Immature natural killer cell (primary cell): ENCODE measurements at regions not wholly inside any gene's neighbourhood (a gene's known extent, or its start where the extent isn't known, plus 50 kb on each side); places are given as distances from the start of the nearest gene placed in this dataset.
"Not testable (repeated sequence)": the region's sequence is repeated elsewhere in the genome, so short reads cannot be mapped to it uniquely, and the experiment has no call there.

ENCODE experiments used
- DNase-seq, 3 donors: peaks; one replicate each; pipeline ENCODE4 v3.0.0; 2022; ENCODE audit warnings: mixed read lengths in 1 of 3
- H3K27ac Mint-ChIP-seq, 6 donors: one replicate each; pipeline ENCODE4 v1.8.0; 2020; ENCODE audit warnings: mixed read lengths in 6 of 6, mild to moderate bottlenecking in 5 of 6, inconsistent platforms in 4 of 6, moderate library complexity in 3 of 6
- H3K27me3 Mint-ChIP-seq, 3 donors: one replicate each; pipeline ENCODE4 v1.8.0; 2020 to 2021; ENCODE audit warnings: low read depth in 3 of 3, mild to moderate bottlenecking in 3 of 3, mixed read lengths in 3 of 3, moderate library complexity in 3 of 3, inconsistent platforms in 1 of 3
- H3K36me3 Mint-ChIP-seq, 3 donors: one replicate each; pipeline ENCODE4 v1.8.0; 2020; ENCODE audit warnings: mixed read lengths in 3 of 3, inconsistent platforms in 2 of 3, mild to moderate bottlenecking in 2 of 3
- H3K4me1 Mint-ChIP-seq, 2 donors: one replicate each; pipeline ENCODE4 v1.8.0; 2020; ENCODE audit warnings: inconsistent platforms in 2 of 2, mild to moderate bottlenecking in 2 of 2, mixed read lengths in 2 of 2, moderate library complexity in 1 of 2
- H3K4me3 Mint-ChIP-seq, 5 donors: one replicate each; pipeline ENCODE4 v1.8.0; 2020; ENCODE audit warnings: mild to moderate bottlenecking in 5 of 5, mixed read lengths in 5 of 5, inconsistent platforms in 3 of 5, moderate library complexity in 3 of 5
- H3K9me3 Mint-ChIP-seq, 6 donors: one replicate each; pipeline ENCODE4 v1.8.0; 2020; ENCODE audit warnings: mild to moderate bottlenecking in 6 of 6, mixed read lengths in 6 of 6, inconsistent platforms in 4 of 6, moderate library complexity in 3 of 6

- peak overlapping the region; percentile 15 to 80 (median 44) for H3K27ac Mint-ChIP-seq
- peak; percentile 8 to 15 (median 9) for DNase-seq
- peaks cover 32 to 46% of the 10 kb centered on the region in 2 donors for H3K4me1 Mint-ChIP-seq
- peak overlapping the region; percentile 13 to 60 (median 40) for H3K4me3 Mint-ChIP-seq
- H3K27me3 Mint-ChIP-seq = peaks cover 1 to 5% (median 4%) of the 10 kb centered on the region in 3 donors
- H3K36me3 Mint-ChIP-seq = no peaks in the 10 kb centered on the region
- H3K9me3 Mint-ChIP-seq = no peaks in the 10 kb centered on the region
These were observed 203.2 kb downstream of the RHOU start for GRCh38 chr1:228938537-228938901.

- H3K9me3 Mint-ChIP-seq = no peaks in the 10 kb centered on the region
- H3K4me3 Mint-ChIP-seq = no peak overlapping the region
- no peak for DNase-seq
- H3K4me1 Mint-ChIP-seq = peaks cover 32 to 46% of the 10 kb centered on the region in 2 donors
- H3K27ac Mint-ChIP-seq = peak overlapping the region in 2 of 6 donors; percentile 18 to 36
- peaks cover 0 to 5% (median 4%) of the 10 kb centered on the region in 3 donors for H3K27me3 Mint-ChIP-seq
- no peaks in the 10 kb centered on the region for H3K36me3 Mint-ChIP-seq
These were observed 203.9 kb downstream of the RHOU start for GRCh38 chr1:228939001-228939691.

DNA sequence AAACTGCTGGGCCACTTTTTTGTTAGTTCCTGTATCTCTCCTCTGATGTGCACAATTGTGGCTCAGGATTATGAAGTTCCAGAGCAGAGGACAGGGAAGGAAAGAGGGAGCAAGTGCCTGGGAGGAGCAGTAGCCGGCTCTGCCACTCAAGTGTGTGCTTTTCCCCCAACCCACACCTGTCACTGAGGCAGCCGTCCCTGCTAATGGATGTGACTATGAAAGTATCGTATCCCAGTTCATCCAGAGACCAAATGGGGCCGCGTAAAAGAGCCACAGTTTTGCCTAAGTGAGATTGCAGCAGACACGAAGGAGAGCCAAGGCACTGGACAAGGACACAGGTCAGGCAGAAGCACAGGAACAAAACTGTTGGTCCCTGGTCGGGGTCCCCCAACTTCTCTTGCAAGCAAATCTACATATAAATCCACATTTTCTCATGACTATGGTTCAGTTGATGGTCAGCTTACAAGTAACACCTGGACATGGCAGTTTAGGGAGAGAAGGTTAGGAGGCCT is 204.7 kb downstream of the RHOU start:
- Mint-ChIP-seq H3K27ac (no peak overlapping the region), H3K4me1 (peaks cover 32 to 46% of the 10 kb centered on the region in 2 donors), H3K27me3 (peaks cover 0 to 5% (median 4%) of the 10 kb centered on the region in 3 donors), H3K36me3 (no peaks in the 10 kb centered on the region), H3K4me3 (no peak overlapping the region), H3K9me3 (no peaks in the 10 kb centered on the region)
- no peak for DNase-seq

GRCh38 chr1:228940526-228940925 is 205.2 kb downstream of the RHOU start:
- H3K36me3 Mint-ChIP-seq = no peaks in the 10 kb centered on the region
- no peak overlapping the region for H3K27ac Mint-ChIP-seq
- peaks cover 0 to 5% (median 4%) of the 10 kb centered on the region in 3 donors for H3K27me3 Mint-ChIP-seq
- no peak for DNase-seq
- H3K9me3 Mint-ChIP-seq = no peaks in the 10 kb centered on the region
- no peak overlapping the region for H3K4me3 Mint-ChIP-seq
- peaks cover 32 to 46% of the 10 kb centered on the region in 2 donors for H3K4me1 Mint-ChIP-seq

DNA sequence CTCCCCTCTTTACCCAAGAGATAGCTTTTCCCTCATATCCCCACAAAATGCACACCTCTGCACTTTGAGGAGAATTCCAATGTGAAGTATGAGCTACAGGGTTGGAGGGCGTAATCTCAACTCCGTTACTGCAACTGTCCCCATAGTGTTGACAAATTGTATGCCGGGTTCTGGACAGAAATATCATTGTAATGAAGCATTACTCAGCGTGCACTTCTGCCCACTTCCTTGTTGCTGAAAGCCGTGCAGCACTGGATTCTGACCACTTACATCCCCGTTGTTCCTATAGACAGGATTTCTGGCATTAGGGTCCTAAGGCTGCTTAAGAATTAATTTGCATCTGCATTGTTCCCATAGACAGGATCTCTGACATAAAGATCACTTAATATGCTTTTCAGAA is 205.6 kb downstream of the RHOU start:
- no peak overlapping the region for H3K4me3 Mint-ChIP-seq
- H3K36me3 Mint-ChIP-seq = no peaks in the 10 kb centered on the region
- H3K4me1 Mint-ChIP-seq = peaks cover 30 to 43% of the 10 kb centered on the region in 2 donors
- no peaks in the 10 kb centered on the region for H3K9me3 Mint-ChIP-seq
- DNase-seq = no peak
- H3K27ac Mint-ChIP-seq = no peak overlapping the region
- H3K27me3 Mint-ChIP-seq = peaks cover 0 to 4% (median 2%) of the 10 kb centered on the region in 3 donors

- no peak for DNase-seq
- H3K36me3 Mint-ChIP-seq = no peaks in the 10 kb centered on the region
- peaks cover 0 to 4% (median 2%) of the 10 kb centered on the region in 3 donors for H3K27me3 Mint-ChIP-seq
- no peak overlapping the region for H3K27ac Mint-ChIP-seq
- peaks cover 24 to 36% of the 10 kb centered on the region in 2 donors for H3K4me1 Mint-ChIP-seq
- H3K4me3 Mint-ChIP-seq = no peak overlapping the region
- H3K9me3 Mint-ChIP-seq = no peaks in the 10 kb centered on the region
These were observed 206.4 kb downstream of the RHOU start for GRCh38 chr1:228941666-228942065.

DNA sequence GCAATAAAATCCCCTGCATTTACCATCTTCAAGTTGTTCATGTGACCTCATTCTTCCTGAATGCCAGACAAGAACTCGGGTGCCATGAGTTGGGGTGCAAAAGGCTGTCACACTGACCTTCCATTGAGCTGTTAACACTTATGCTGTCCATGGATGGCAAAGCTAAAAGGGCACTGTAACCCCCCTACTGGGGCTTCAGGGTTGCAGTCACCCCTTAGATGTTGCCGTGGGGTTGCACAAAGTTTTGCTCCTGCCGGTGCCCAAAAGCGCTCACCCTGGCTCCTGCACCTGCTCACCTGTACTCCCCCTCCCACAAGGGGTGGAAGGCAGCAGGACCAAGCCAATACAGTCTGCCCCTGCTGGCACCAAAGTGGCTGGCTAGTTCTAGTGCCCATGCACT is 208.2 kb downstream of the RHOU start:
- peaks cover 16 to 18% of the 10 kb centered on the region in 2 donors for H3K4me1 Mint-ChIP-seq
- H3K27ac Mint-ChIP-seq = no peak overlapping the region
- no peaks in the 10 kb centered on the region for H3K36me3 Mint-ChIP-seq
- no peaks in the 10 kb centered on the region for H3K9me3 Mint-ChIP-seq
- peaks cover 0 to 2% (median 0%) of the 10 kb centered on the region in 3 donors for H3K27me3 Mint-ChIP-seq
- H3K4me3 Mint-ChIP-seq = no peak overlapping the region
- DNase-seq = no peak

GRCh38 chr1:228944296-228944695 is 209.0 kb downstream of the RHOU start:
- Mint-ChIP-seq H3K4me1 (peaks cover 8 to 10% of the 10 kb centered on the region in 2 donors), H3K4me3 (no peak overlapping the region), H3K9me3 (no peaks in the 10 kb centered on the region), H3K27me3 (peaks cover 0 to 2% (median 0%) of the 10 kb centered on the region in 3 donors), H3K36me3 (no peaks in the 10 kb centered on the region), H3K27ac (no peak overlapping the region)
- DNase-seq = no peak

- no peaks in the 10 kb centered on the region for H3K36me3 Mint-ChIP-seq
- no peaks in the 10 kb centered on the region for H3K9me3 Mint-ChIP-seq
- H3K4me1 Mint-ChIP-seq = peaks cover 1 to 6% of the 10 kb centered on the region in 2 donors
- H3K27ac Mint-ChIP-seq = no peak overlapping the region
- no peak overlapping the region for H3K4me3 Mint-ChIP-seq
- DNase-seq = no peak
- H3K27me3 Mint-ChIP-seq = peaks cover 0 to 2% (median 0%) of the 10 kb centered on the region in 3 donors
These were observed 209.7 kb downstream of the RHOU start for GRCh38 chr1:228944935-228945371.

DNA sequence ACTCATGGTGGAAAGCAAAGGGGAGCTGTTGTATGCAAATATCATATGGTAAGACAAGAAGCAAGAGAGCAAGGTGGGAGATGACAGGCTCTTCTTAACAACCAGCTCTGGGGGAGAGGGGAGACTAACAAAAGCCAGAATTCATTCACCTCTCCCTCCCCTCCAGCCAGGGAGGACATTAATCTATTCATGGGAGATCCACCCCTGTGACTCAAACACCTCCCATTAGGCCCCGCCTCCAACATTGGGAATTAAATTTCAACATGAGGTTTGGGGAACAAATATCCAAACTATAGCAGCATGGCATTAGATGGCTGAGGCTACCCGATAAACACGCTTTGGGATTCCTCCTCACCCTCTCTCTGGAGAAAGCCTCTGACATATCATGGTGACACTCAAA is 210.6 kb downstream of the RHOU start:
- Mint-ChIP-seq H3K36me3 (no peaks in the 10 kb centered on the region), H3K4me3 (no peak overlapping the region), H3K9me3 (no peaks in the 10 kb centered on the region), H3K27me3 (no peaks in the 10 kb centered on the region), H3K4me1 (peaks cover 0 to 5% of the 10 kb centered on the region in 2 donors), H3K27ac (no peak overlapping the region)
- DNase-seq = no peak

- not testable (repeated sequence) for H3K9me3 Mint-ChIP-seq, H3K27me3 Mint-ChIP-seq, H3K27ac Mint-ChIP-seq, DNase-seq, H3K36me3 Mint-ChIP-seq, H3K4me3 Mint-ChIP-seq, H3K4me1 Mint-ChIP-seq
These were observed 214.3 kb downstream of the RHOU start for GRCh38 chr1:228949617-228950016.

GRCh38 chr1:228953207-228953606 is 217.9 kb downstream of the RHOU start:
- no peaks in the 10 kb centered on the region for H3K4me1 Mint-ChIP-seq
- H3K9me3 Mint-ChIP-seq = no peaks in the 10 kb centered on the region
- H3K27ac Mint-ChIP-seq = no peak overlapping the region
- no peak overlapping the region for H3K4me3 Mint-ChIP-seq
- no peaks in the 10 kb centered on the region for H3K36me3 Mint-ChIP-seq
- H3K27me3 Mint-ChIP-seq = peaks cover 0 to 5% (median 0%) of the 10 kb centered on the region in 3 donors
- DNase-seq = no peak

DNA sequence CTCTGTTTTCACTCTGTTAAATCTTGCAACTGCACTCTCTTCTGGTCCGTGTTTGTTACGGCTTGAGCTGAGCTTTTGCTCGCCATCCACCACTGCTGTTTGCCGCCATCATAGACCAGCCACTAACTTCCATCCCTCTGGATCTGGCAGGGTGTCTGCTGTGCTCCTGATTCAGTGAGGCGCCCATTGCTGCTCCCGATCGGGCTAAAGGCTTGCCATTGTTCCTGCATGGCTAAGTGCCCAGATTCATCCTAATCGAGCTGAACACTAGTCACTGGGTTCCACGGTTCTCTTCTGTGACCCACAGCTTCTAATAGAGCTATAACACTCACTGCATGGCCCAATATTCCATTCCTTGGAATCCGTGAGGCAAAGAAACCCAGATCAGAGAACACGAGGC is 218.5 kb downstream of the RHOU start:
- H3K27me3 Mint-ChIP-seq = not testable (repeated sequence)

GRCh38 chr1:228955691-228956090 is 220.4 kb downstream of the RHOU start:
- H3K36me3 Mint-ChIP-seq = no peaks in the 10 kb centered on the region
- no peak overlapping the region for H3K4me3 Mint-ChIP-seq
- H3K27me3 Mint-ChIP-seq = peaks cover 0 to 5% (median 2%) of the 10 kb centered on the region in 3 donors
- no peak overlapping the region for H3K27ac Mint-ChIP-seq
- H3K9me3 Mint-ChIP-seq = no peaks in the 10 kb centered on the region
- no peak for DNase-seq
- H3K4me1 Mint-ChIP-seq = no peaks in the 10 kb centered on the region

More for the DNA sequence above, 218.5 kb downstream of the RHOU start:
- not testable (repeated sequence) for DNase-seq, H3K9me3 Mint-ChIP-seq, H3K36me3 Mint-ChIP-seq, H3K4me1 Mint-ChIP-seq, H3K4me3 Mint-ChIP-seq, H3K27ac Mint-ChIP-seq

- Mint-ChIP-seq H3K4me3 (no peak overlapping the region), H3K9me3 (no peaks in the 10 kb centered on the region), H3K36me3 (no peaks in the 10 kb centered on the region), H3K27me3 (peaks cover 0 to 5% (median 2%) of the 10 kb centered on the region in 3 donors), H3K4me1 (no peaks in the 10 kb centered on the region), H3K27ac (no peak overlapping the region)
- no peak for DNase-seq
These were observed 221.6 kb downstream of the RHOU start for GRCh38 chr1:228956864-228957263.
